H9 (cell line): ENCODE measurements at regions not wholly inside any gene's neighbourhood (a gene's known extent, or its start where the extent isn't known, plus 50 kb on each side); places are given as distances from the start of the nearest gene placed in this dataset.

ENCODE experiments used
- DNase-seq: peaks from one replicate; pipeline ENCODE4 v3.0.0-alpha.2; 2017
- H2AFZ ChIP-seq: one replicate; pipeline ENCODE4 v1.6.1; 2013; ENCODE audit warnings: mild to moderate bottlenecking, low read length, control low read depth, moderate library complexity
- H2AK5ac ChIP-seq: 2 replicates; pipeline ENCODE4 v1.6.1; 2013; ENCODE audit warnings: low read length, control low read depth, mixed read lengths; ENCODE audit not compliant: insufficient read length
- H2BK120ac ChIP-seq: one replicate; pipeline ENCODE4 v1.6.1; 2013; ENCODE audit warnings: low read depth, mild to moderate bottlenecking, low read length, control low read depth, inconsistent platforms; ENCODE audit not compliant: poor library complexity, severe bottlenecking
- H2BK12ac ChIP-seq: 2 replicates; pipeline ENCODE4 v1.6.1; 2013; ENCODE audit warnings: low read length, control low read depth, mixed read lengths, low read depth; ENCODE audit not compliant: insufficient read length
- H2BK15ac ChIP-seq: 2 replicates; pipeline ENCODE4 v1.6.1; 2013; ENCODE audit warnings: low read depth, low read length, control low read depth
- H2BK20ac ChIP-seq: one replicate; pipeline ENCODE4 v1.6.1; 2013; ENCODE audit warnings: low read depth, mild to moderate bottlenecking, low read length, control low read depth, inconsistent platforms; ENCODE audit not compliant: poor library complexity, severe bottlenecking
- H2BK5ac ChIP-seq: 2 replicates; pipeline ENCODE4 v1.6.1; 2013; ENCODE audit warnings: low read length, control low read depth, mixed read lengths; ENCODE audit not compliant: insufficient read length
- H3K14ac ChIP-seq: 2 replicates; pipeline ENCODE4 v1.6.1; 2013; ENCODE audit warnings: low read length, control low read depth; ENCODE audit not compliant: insufficient read depth
- H3K18ac ChIP-seq: 2 replicates; pipeline ENCODE4 v1.6.1; 2013; ENCODE audit warnings: low read depth, mild to moderate bottlenecking, mixed read lengths, low read length, control low read depth; ENCODE audit not compliant: insufficient read length
- H3K23ac ChIP-seq: 2 replicates; pipeline ENCODE4 v1.6.1; 2013; ENCODE audit warnings: low read length, control low read depth, mixed read lengths, low read depth; ENCODE audit not compliant: insufficient read length
- H3K23me2 ChIP-seq: 2 replicates; pipeline ENCODE4 v1.6.1; 2013; ENCODE audit warnings: low read depth, mild to moderate bottlenecking, mixed read lengths, low read length, control low read depth; ENCODE audit not compliant: insufficient read length, poor library complexity, severe bottlenecking
- H3K27ac ChIP-seq: 2 replicates; pipeline ENCODE4 v1.5.1; 2013; ENCODE audit warnings: low read length, control low read depth, mixed read lengths, low read depth; ENCODE audit not compliant: insufficient read length
- H3K27me3 ChIP-seq: 2 replicates; pipeline ENCODE4 v1.6.1; 2013; ENCODE audit warnings: low read length, control low read depth, inconsistent platforms; ENCODE audit not compliant: insufficient read depth
- H3K4ac ChIP-seq: 2 replicates; pipeline ENCODE4 v1.6.1; 2013; ENCODE audit warnings: low read depth, mild to moderate bottlenecking, control low read depth, inconsistent platforms, low read length, moderate library complexity
- H3K4me1 ChIP-seq: 2 replicates; pipeline ENCODE4 v1.6.1; 2013; ENCODE audit warnings: low read length, control low read depth, inconsistent platforms; ENCODE audit not compliant: insufficient read depth
- H3K4me2 ChIP-seq: 2 replicates; pipeline ENCODE4 v1.6.1; 2013; ENCODE audit warnings: low read length, control low read depth, mixed read lengths; ENCODE audit not compliant: insufficient read length, insufficient read depth
- H3K56ac ChIP-seq: 2 replicates; pipeline ENCODE4 v1.6.1; 2013; ENCODE audit warnings: low read depth, mild to moderate bottlenecking, mixed read lengths, low read length, control low read depth; ENCODE audit not compliant: insufficient read length
- H3K79me1 ChIP-seq: 2 replicates; pipeline ENCODE4 v1.6.1; 2013; ENCODE audit warnings: low read depth, mild to moderate bottlenecking, moderate library complexity, low read length, control low read depth, inconsistent platforms; ENCODE audit not compliant: insufficient read depth, poor library complexity, severe bottlenecking
- H3K79me2 ChIP-seq: 2 replicates; pipeline ENCODE4 v1.6.1; 2013; ENCODE audit warnings: low read length, control low read depth, inconsistent platforms; ENCODE audit not compliant: insufficient read depth
- H3K9ac ChIP-seq: 2 replicates; pipeline ENCODE4 v1.6.1; 2013; ENCODE audit warnings: low read length, control low read depth, mixed read lengths; ENCODE audit not compliant: insufficient read length; ENCODE audit errors: extremely low read depth
- H3K9me3 ChIP-seq: one replicate; pipeline ENCODE4 v1.6.1; 2013; ENCODE audit warnings: low read depth, low read length, inconsistent platforms; ENCODE audit not compliant: control insufficient read depth
- H3T11ph ChIP-seq: one replicate; pipeline ENCODE4 v1.6.1; 2013; ENCODE audit warnings: mild to moderate bottlenecking, low read length, control low read depth, inconsistent platforms
- H4K20me1 ChIP-seq: one replicate; pipeline ENCODE4 v1.6.1; 2013; ENCODE audit not compliant: control insufficient read depth, insufficient read length, insufficient read depth
- H4K5ac ChIP-seq: 2 replicates; pipeline ENCODE4 v1.6.1; 2013; ENCODE audit warnings: low read depth, mild to moderate bottlenecking, mixed read lengths, low read length, control low read depth; ENCODE audit not compliant: insufficient read length
- H4K8ac ChIP-seq: replicated peaks from 2 replicates; pipeline ENCODE4 v1.6.1; 2013; ENCODE audit warnings: low read length, control low read depth, mixed read lengths, low read depth; ENCODE audit not compliant: insufficient read length
- H4K91ac ChIP-seq: 2 replicates; pipeline ENCODE4 v1.6.1; 2013; ENCODE audit warnings: low read depth, mild to moderate bottlenecking, moderate library complexity, mixed read lengths, low read length, control low read depth; ENCODE audit not compliant: insufficient read length
- H3K27ac Mint-ChIP-seq, 3 experiments: 2 replicates in 2 of 3; 3 replicates in 1 of 3; pipeline ENCODE4 v1.8.0; 2020 to 2021; ENCODE audit warnings: mixed read lengths in 3 of 3, mild to moderate bottlenecking in 1 of 3, moderate library complexity in 1 of 3
- H3K27me3 Mint-ChIP-seq: 2 replicates; pipeline ENCODE4 v1.8.0; 2021; ENCODE audit warnings: low read depth, mild to moderate bottlenecking, moderate library complexity, mixed read lengths
- H3K36me3 Mint-ChIP-seq, 3 experiments: 2 replicates in 2 of 3; 3 replicates in 1 of 3; pipeline ENCODE4 v1.8.0; 2020 to 2021; ENCODE audit warnings: low read depth in 3 of 3, mixed read lengths in 3 of 3; ENCODE audit not compliant: insufficient read depth in 1 of 3
- H3K4me1 Mint-ChIP-seq, 2 experiments: 2 replicates each; pipeline ENCODE4 v1.8.0; 2020; ENCODE audit warnings: mixed read lengths in 2 of 2
- H3K4me3 Mint-ChIP-seq, 2 experiments: 2 replicates in 1 of 2; 3 replicates in 1 of 2; pipeline ENCODE4 v1.8.0; 2020 to 2021; ENCODE audit warnings: mild to moderate bottlenecking in 2 of 2, mixed read lengths in 2 of 2, moderate library complexity in 1 of 2
- H3K9me3 Mint-ChIP-seq, 2 experiments: 2 replicates in 1 of 2; 3 replicates in 1 of 2; pipeline ENCODE4 v1.8.0; 2020; ENCODE audit warnings: mild to moderate bottlenecking in 2 of 2, mixed read lengths in 2 of 2, moderate library complexity in 1 of 2
- WGBS: extraction: QIAGEN DNeasy Blood & Tissue Kit; methylation state at CpG from one replicate; pipeline ENCODE4 v1.1.7; 2013; ENCODE audit warnings: missing lambda C conversion rate, low lambda C conversion rate, mixed read lengths; ENCODE audit not compliant: insufficient read length; ENCODE audit errors: extremely low coverage; 5-methylcytosine and 5-hydroxymethylcytosine counted together
- TF ChIP-seq, protein P1 (sequence below): fragments of 200-600 bp; sonication (generic); conservative IDR thresholded peaks from 3 replicates; pipeline ENCODE4 v1.8.0; 2021; ENCODE audit warnings: antibody characterized with exemption, mild to moderate bottlenecking

DNA sequence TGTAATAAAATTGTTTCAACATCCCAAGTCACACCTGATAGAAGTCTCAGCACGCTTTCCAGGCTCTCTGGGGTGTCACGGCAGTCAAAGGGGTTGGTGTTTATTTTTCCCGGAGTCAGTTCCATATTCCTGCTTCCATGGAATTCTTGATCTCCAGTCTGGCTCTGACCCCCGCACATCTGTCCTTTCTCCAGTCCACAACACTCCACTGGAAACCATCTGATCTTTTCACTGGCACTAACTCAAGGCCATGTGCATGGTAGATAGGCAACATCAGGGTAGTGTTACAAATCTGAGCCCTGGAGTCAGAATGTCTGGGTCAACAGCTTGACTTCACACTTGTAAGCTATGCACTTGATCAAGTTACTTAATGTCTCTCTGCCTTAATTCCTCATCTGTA, 176.2 kb downstream of the WDR11 start:
- peaks cover 0 to 3% of the 10 kb centered on the region in 2 experiments; a peak in 1 of 4 replicates for H3K4me1 Mint-ChIP-seq
- no peak overlapping the region for H2BK12ac ChIP-seq
- H4K5ac ChIP-seq, result no peak overlapping the region
- H3K36me3 Mint-ChIP-seq, result no peaks in the 10 kb centered on the region
- H3K79me1 ChIP-seq, result no peaks in the 10 kb centered on the region
- H2AK5ac ChIP-seq, result no peak overlapping the region
- H3K23me2 ChIP-seq, result no peaks in the 10 kb centered on the region
- no peak overlapping the region for H3K14ac ChIP-seq
- H3K27ac ChIP-seq, result no peak overlapping the region
- no peaks in the 10 kb centered on the region for H3K4me1 ChIP-seq
- H3K9me3 ChIP-seq, result no peaks in the 10 kb centered on the region
- no peak overlapping the region for H3K23ac ChIP-seq
- H3K9ac ChIP-seq, result no peak overlapping the region
- WGBS, result no CpG with 5 or more reads among the region's 4 CpGs
- H3K79me2 ChIP-seq, result no peaks in the 10 kb centered on the region
- TF ChIP-seq, protein P1, sequence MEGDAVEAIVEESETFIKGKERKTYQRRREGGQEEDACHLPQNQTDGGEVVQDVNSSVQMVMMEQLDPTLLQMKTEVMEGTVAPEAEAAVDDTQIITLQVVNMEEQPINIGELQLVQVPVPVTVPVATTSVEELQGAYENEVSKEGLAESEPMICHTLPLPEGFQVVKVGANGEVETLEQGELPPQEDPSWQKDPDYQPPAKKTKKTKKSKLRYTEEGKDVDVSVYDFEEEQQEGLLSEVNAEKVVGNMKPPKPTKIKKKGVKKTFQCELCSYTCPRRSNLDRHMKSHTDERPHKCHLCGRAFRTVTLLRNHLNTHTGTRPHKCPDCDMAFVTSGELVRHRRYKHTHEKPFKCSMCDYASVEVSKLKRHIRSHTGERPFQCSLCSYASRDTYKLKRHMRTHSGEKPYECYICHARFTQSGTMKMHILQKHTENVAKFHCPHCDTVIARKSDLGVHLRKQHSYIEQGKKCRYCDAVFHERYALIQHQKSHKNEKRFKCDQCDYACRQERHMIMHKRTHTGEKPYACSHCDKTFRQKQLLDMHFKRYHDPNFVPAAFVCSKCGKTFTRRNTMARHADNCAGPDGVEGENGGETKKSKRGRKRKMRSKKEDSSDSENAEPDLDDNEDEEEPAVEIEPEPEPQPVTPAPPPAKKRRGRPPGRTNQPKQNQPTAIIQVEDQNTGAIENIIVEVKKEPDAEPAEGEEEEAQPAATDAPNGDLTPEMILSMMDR, result no peak
- H3K56ac ChIP-seq, result no peak overlapping the region
- no peak overlapping the region for H2AFZ ChIP-seq
- H2BK15ac ChIP-seq, result no peak overlapping the region
- H2BK20ac ChIP-seq, result no peak overlapping the region
- H3K9me3 Mint-ChIP-seq, result no peaks in the 10 kb centered on the region
- no peak overlapping the region for H3K4me3 Mint-ChIP-seq
- H3K4ac ChIP-seq, result no peak overlapping the region
- H3K27me3 Mint-ChIP-seq, result no peaks in the 10 kb centered on the region; the same call in 1 of the 2 replicates
- no peak overlapping the region for H4K8ac ChIP-seq
- H3K18ac ChIP-seq, result no peak overlapping the region
- no peak overlapping the region for H2BK120ac ChIP-seq
- no peak overlapping the region for H3K27ac Mint-ChIP-seq
- no peaks in the 10 kb centered on the region for H4K20me1 ChIP-seq
- no peak overlapping the region for H2BK5ac ChIP-seq
- no peaks in the 10 kb centered on the region; the same call in 1 of the 2 replicates for H3K27me3 ChIP-seq
- no peak overlapping the region for H3T11ph ChIP-seq
- no peak overlapping the region for H3K4me2 ChIP-seq
- H4K91ac ChIP-seq, result no peak overlapping the region
- DNase-seq, result no peak
